ENCODE measurements at regions not wholly inside any gene's neighbourhood (a gene's known extent, or its start where the extent isn't known, plus 50 kb on each side); places are given as distances from the start of the nearest gene placed in this dataset.

- ChIA-PET POLR2A (no interaction called here), CTCF (no interaction called here)
- 95% methylated on average over 2 of the region's 2 CpGs for WGBS (ENCODE audit: insufficient coverage)
- Mint-ChIP-seq H3K4me1 (no peaks in the 10 kb centered on the region), H3K4me3 (no peak overlapping the region), H3K27ac (no peak overlapping the region), H3K27me3 (no peaks in the 10 kb centered on the region), H3K9me3 (ENCODE audit: insufficient read depth) (peaks cover 2% of the 10 kb centered on the region)
- ATAC-seq (ENCODE audit: low read depth) (no peak), DNase-seq (no peak)
- TF ChIP-seq CTCF (IDR thresholded peaks at IDR 0.05), result no peak
- no peak for TF ChIP-seq EZH2 (IDR thresholded peaks at IDR 0.05; ENCODE audit: borderline replicate concordance, insufficient read depth, low read depth, low read length, poor library complexity, severe bottlenecking)
- no peak overlapping the region for H3K27ac ChIP-seq (ENCODE audit: low read length in 2 of 2)
- no peak overlapping the region for H3K4me3 ChIP-seq (ENCODE audit: control extremely low read depth in 1 of 5, extremely low read depth in 1 of 5, insufficient read depth in 1 of 5, low read depth in 2 of 5, low read length in 4 of 5)
- intact Hi-C loops (cut with micrococcal nuclease), result no loop called here
- no peak overlapping the region for H3K4me2 ChIP-seq (replicated peaks; ENCODE audit: low read depth, low read length, poor library complexity, severe bottlenecking)
- H3K36me3 ChIP-seq (replicated peaks in 1 of 2; ENCODE audit: control extremely low read depth in 1 of 2, control insufficient read depth in 1 of 2, extremely low read depth in 1 of 2, insufficient read depth in 2 of 2, low read length in 1 of 2), result no peaks in the 10 kb centered on the region
- peaks cover 0 to 3% (median 3%) of the 10 kb centered on the region in 3 donors for H3K9me3 ChIP-seq (ENCODE audit: control extremely low read depth in 1 of 3, control insufficient read depth in 2 of 3, insufficient read depth in 1 of 3, low read length in 2 of 3)
- no peaks in the 10 kb centered on the region for H4K20me1 ChIP-seq (ENCODE audit: control insufficient read depth, insufficient read depth, low read length, poor library complexity, severe bottlenecking)
- no peaks in the 10 kb centered on the region for H3K79me2 ChIP-seq (ENCODE audit: control insufficient read depth, insufficient read depth, low read length)
- no peaks in the 10 kb centered on the region for H3K27me3 ChIP-seq (replicated peaks in 1 of 4; ENCODE audit: control extremely low read depth in 1 of 4, control insufficient read depth in 3 of 4, insufficient read depth in 4 of 4, low read length in 3 of 4)
- H3K4me1 ChIP-seq (ENCODE audit: control insufficient read depth in 2 of 2, insufficient read depth in 2 of 2, low read length in 2 of 2), result no peaks in the 10 kb centered on the region
- no peak overlapping the region for H2AFZ ChIP-seq (ENCODE audit: insufficient read depth, low read depth, low read length, poor library complexity, severe bottlenecking)
- no peak overlapping the region for H3K9ac ChIP-seq (ENCODE audit: low read length)
Observed at GRCh38 chr5:4765411-4765810, 374.7 kb upstream of the ADAMTS16 start.

GRCh38 chr5:4766101-4766500, 374.0 kb upstream of the ADAMTS16 start:
- peaks cover 2% of the 10 kb centered on the region for H3K9me3 Mint-ChIP-seq (ENCODE audit: insufficient read depth)
- TF ChIP-seq CTCF (IDR thresholded peaks at IDR 0.05) (no peak), EZH2 (IDR thresholded peaks at IDR 0.05; ENCODE audit: borderline replicate concordance, insufficient read depth, low read depth, low read length, poor library complexity, severe bottlenecking) (no peak)
- no peak overlapping the region for H3K9ac ChIP-seq (ENCODE audit: low read length)
- no peaks in the 10 kb centered on the region for H3K4me1 Mint-ChIP-seq
- no peak overlapping the region for H2AFZ ChIP-seq (ENCODE audit: insufficient read depth, low read depth, low read length, poor library complexity, severe bottlenecking)
- H3K79me2 ChIP-seq (ENCODE audit: control insufficient read depth, insufficient read depth, low read length), result no peaks in the 10 kb centered on the region
- ATAC-seq (ENCODE audit: low read depth) (no peak), DNase-seq (no peak)
- ChIA-PET POLR2A (no interaction called here), CTCF (no interaction called here)
- no peak overlapping the region for H3K4me3 Mint-ChIP-seq
- H4K20me1 ChIP-seq (ENCODE audit: control insufficient read depth, insufficient read depth, low read length, poor library complexity, severe bottlenecking), result no peaks in the 10 kb centered on the region
- H3K4me1 ChIP-seq (ENCODE audit: control insufficient read depth in 2 of 2, insufficient read depth in 2 of 2, low read length in 2 of 2), result no peaks in the 10 kb centered on the region
- H3K9me3 ChIP-seq (ENCODE audit: control extremely low read depth in 1 of 3, control insufficient read depth in 2 of 3, insufficient read depth in 1 of 3, low read length in 2 of 3), result peaks cover 0 to 4% (median 3%) of the 10 kb centered on the region in 3 donors
- no peaks in the 10 kb centered on the region for H3K36me3 ChIP-seq (replicated peaks in 1 of 2; ENCODE audit: control extremely low read depth in 1 of 2, control insufficient read depth in 1 of 2, extremely low read depth in 1 of 2, insufficient read depth in 2 of 2, low read length in 1 of 2)
- intact Hi-C loops (cut with micrococcal nuclease), result no loop called here
- H3K27ac Mint-ChIP-seq, result no peak overlapping the region
- no peaks in the 10 kb centered on the region for H3K27me3 ChIP-seq (replicated peaks in 1 of 4; ENCODE audit: control extremely low read depth in 1 of 4, control insufficient read depth in 3 of 4, insufficient read depth in 4 of 4, low read length in 3 of 4)
- WGBS (ENCODE audit: insufficient coverage), result no CpG with 5 or more reads among the region's 1 CpG
- no peak overlapping the region for H3K27ac ChIP-seq (ENCODE audit: low read length in 2 of 2)
- no peak overlapping the region for H3K4me2 ChIP-seq (replicated peaks; ENCODE audit: low read depth, low read length, poor library complexity, severe bottlenecking)
- no peak overlapping the region for H3K4me3 ChIP-seq (ENCODE audit: control extremely low read depth in 1 of 5, extremely low read depth in 1 of 5, insufficient read depth in 1 of 5, low read depth in 2 of 5, low read length in 4 of 5)
- H3K27me3 Mint-ChIP-seq, result no peaks in the 10 kb centered on the region
